Activated naive CD4-positive, alpha-beta T cell treated with anti-CD3 and anti-CD28 coated beads, Interleukin-2, amount 10 ng/mL, durations not matched to agents 7 days and 5 days (primary cell): ENCODE measurements at regions not wholly inside any gene's neighbourhood (a gene's known extent, or its start where the extent isn't known, plus 50 kb on each side); places are given as distances from the start of the nearest gene placed in this dataset.

Experiments
- CTCF ChIA-PET: fragments of 350-600 bp; sonication (Branson Sonifier 250); formaldehyde crosslinking; loops from one replicate; lab custom pipeline; 2021; ENCODE audit warnings: antibody characterized with exemption; lab: Charles Lee
- DNase-seq: peaks from one replicate; pipeline ENCODE4 v3.0.0-alpha.2; 2020
- H3K27ac Mint-ChIP-seq: one replicate; pipeline ENCODE4 v1.8.0; 2021; ENCODE audit warnings: mild to moderate bottlenecking, moderate library complexity, mixed read lengths
- H3K27me3 Mint-ChIP-seq: one replicate; pipeline ENCODE4 v1.8.0; 2021; ENCODE audit warnings: mild to moderate bottlenecking, mixed read lengths
- H3K36me3 Mint-ChIP-seq: one replicate; pipeline ENCODE4 v1.8.0; 2021; ENCODE audit warnings: mixed read lengths
- H3K4me1 Mint-ChIP-seq: one replicate; pipeline ENCODE4 v1.8.0; 2021; ENCODE audit warnings: mixed read lengths
- H3K4me3 Mint-ChIP-seq: one replicate; pipeline ENCODE4 v1.8.0; 2021; ENCODE audit warnings: mild to moderate bottlenecking, moderate library complexity, mixed read lengths
- H3K9me3 Mint-ChIP-seq: one replicate; pipeline ENCODE4 v1.8.0; 2021; ENCODE audit warnings: mixed read lengths

DNA sequence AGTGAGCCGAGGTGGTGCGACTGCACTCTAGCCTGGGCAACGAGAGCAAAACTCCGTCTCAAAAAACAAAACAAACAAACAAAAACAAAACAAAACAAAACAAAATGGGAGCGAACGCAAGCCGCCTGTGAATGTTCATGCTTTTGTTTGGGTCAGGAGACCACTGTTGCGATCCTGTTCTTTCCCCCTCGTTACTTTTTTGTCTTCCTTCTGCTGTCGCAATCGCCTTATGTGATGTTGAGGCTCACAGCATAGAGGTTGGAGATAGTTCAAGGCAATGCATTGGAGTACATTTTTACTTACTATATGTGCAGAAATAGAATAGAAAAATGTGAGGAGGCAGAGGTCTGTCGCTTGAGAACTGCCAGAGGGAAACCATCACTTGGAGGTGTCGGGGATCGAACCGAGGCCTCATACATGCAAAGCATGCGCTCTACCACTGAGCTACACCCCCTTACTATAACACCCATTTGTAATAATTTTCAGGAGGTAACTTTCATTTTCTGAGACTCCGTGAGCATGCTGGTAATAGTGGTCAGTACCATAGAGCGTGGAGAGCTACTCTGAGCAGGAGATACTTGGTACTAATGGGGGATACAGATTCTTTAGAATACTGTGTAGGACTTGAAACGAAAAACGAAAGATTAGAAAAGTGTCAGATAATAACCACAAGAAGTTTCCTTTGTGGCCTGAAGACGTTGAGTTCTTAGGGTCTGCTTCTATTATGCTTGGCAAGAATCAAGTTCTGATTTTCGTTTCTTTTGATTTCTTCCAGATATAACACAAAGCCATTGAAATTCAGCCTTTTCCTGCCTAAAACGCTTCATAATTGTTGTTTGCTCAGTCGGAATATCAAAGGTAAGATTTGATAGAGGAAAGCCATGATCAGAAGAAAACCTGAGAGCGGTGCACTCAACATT, 121.1 kb downstream of the TRIM27 start:
- Mint-ChIP-seq H3K27ac (no peak overlapping the region), H3K9me3 (no peaks in the 10 kb centered on the region), H3K4me1 (peaks cover 8% of the 10 kb centered on the region), H3K27me3 (peaks cover 63% of the 10 kb centered on the region), H3K4me3 (no peak overlapping the region), H3K36me3 (no peaks in the 10 kb centered on the region)
- DNase-seq, result no peak
- CTCF ChIA-PET, result no interaction called here

DNA sequence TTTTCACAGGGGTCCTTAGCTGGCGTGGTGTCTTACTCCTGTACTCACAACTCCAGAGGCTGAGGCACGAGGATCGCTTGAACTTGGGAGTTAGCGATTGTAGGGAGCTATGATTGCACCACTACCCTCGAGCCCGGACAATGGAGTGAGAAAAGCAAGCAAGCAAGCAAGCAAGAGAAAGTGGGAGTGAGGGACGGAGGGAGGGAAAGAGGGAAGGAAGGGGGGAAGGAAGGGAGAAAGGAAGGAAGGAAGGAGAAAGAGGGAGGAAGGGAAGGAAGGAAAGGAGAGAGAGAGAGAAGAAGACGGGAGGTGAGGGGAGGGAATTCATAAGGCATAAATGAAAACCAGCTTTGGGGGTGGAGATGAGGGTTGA, 120.5 kb downstream of the TRIM27 start:
- no peak overlapping the region for H3K27ac Mint-ChIP-seq
- H3K9me3 Mint-ChIP-seq, result no peaks in the 10 kb centered on the region
- DNase-seq, result no peak
- no peaks in the 10 kb centered on the region for H3K36me3 Mint-ChIP-seq
- CTCF ChIA-PET, result no interaction called here
- peaks cover 8% of the 10 kb centered on the region for H3K4me1 Mint-ChIP-seq
- no peak overlapping the region for H3K4me3 Mint-ChIP-seq
- H3K27me3 Mint-ChIP-seq, result peaks cover 70% of the 10 kb centered on the region

DNA sequence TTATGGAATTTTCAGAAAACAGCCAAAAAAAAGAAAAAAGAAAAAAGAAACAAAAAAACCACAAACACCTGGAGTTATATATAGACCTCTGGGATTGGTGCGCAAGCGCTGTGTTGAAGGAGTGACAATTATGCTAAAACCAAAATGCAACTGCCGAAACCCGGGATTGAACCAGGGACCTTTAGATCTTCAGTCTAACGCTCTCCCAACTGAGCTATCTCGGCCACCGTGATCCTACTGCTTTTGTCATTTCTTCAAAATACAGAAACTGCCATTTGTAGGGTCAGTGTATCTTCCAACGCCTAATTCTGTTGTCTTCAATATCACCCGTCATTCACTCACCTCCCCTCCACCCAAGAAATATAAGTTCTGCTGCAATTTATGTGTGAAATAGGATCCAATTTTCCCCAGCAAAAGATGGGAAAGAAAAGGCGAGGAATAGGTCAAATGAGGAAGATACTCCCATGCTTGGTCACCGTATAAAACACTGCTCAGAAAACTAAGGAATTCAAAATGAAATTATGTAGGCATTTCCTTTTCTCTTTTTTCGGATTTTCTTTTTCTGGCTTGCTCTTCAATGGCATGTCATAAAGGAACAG, 116.0 kb downstream of the TRIM27 start:
- no peak overlapping the region for H3K27ac Mint-ChIP-seq
- DNase-seq, result no peak
- peaks cover 85% of the 10 kb centered on the region for H3K27me3 Mint-ChIP-seq
- CTCF ChIA-PET, result no interaction called here
- peaks cover 9% of the 10 kb centered on the region for H3K4me1 Mint-ChIP-seq
- H3K4me3 Mint-ChIP-seq, result no peak overlapping the region
- H3K36me3 Mint-ChIP-seq, result peaks cover 2% of the 10 kb centered on the region
- H3K9me3 Mint-ChIP-seq, result peaks cover 4% of the 10 kb centered on the region

DNA sequence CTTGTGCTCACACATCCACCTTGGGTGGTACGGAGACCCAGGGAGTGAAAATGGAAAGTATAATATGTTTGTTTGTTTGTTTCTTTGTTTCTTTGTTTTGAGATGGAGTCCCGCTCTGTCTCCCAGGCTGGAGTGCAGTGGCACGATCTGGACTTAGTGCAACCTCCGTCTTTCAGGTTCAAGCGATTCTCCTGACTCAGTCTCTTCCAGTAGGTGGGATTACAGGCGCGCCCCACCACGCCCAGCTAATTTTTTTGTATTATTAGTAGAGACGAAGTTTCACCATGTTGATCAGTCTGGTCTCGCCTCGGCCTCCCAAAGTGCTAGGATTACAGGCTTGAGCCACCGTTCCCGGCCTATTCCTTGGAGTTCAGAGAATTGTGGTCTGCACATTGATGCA, 115.4 kb downstream of the TRIM27 start:
- DNase-seq, result no peak
- no peak overlapping the region for H3K27ac Mint-ChIP-seq
- peaks cover 4% of the 10 kb centered on the region for H3K9me3 Mint-ChIP-seq
- peaks cover 85% of the 10 kb centered on the region for H3K27me3 Mint-ChIP-seq
- no peak overlapping the region for H3K4me3 Mint-ChIP-seq
- H3K4me1 Mint-ChIP-seq, result peaks cover 7% of the 10 kb centered on the region
- H3K36me3 Mint-ChIP-seq, result peaks cover 2% of the 10 kb centered on the region
- CTCF ChIA-PET, result no interaction called here

DNA sequence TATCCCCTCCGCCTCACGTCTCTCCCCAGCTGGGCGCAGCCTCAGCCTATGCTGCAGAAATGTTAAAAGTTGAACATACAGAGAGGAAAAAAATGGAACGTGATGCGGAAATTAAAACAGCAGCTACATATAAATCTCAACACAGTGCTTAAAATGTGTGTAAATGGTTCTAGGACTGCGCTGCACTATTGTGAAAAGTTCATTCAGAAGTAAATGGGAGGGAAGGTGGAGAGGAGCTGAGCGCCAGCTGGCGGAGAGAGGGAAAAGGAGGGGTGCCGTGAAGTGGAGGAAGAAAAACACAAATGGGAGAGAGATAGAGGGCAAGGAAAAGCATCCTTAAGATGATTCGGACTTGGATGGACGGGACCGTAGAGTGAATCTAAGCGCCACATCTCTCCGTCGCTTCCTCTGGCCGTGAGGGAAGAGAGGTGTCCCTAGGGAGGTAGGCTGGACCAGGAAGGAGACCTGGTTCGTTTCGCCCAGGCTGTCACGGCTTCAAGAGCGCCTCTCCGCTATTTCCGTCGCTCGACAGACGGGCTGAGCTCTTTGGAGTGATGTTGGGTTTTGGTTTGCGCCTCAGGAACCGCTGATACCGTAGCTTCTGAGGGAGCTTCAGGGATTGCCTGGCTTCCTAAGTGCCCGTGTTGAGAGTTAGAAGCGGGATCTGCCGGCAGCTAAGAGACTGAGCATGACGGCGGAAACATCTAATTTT, 113.7 kb downstream of the TRIM27 start:
- CTCF ChIA-PET, result interaction anchor here (0.6 to 1.9 kb wide), 4 partner anchors 16 to 1558 kb away, joined by 3 to 5 read pairs (median 3); no protein-coding TSS in a partner anchor
- Mint-ChIP-seq H3K4me3 (peak overlapping the region; percentile 10), H3K36me3 (peaks cover 2% of the 10 kb centered on the region), H3K4me1 (peaks cover 10% of the 10 kb centered on the region), H3K27me3 (peaks cover 94% of the 10 kb centered on the region), H3K9me3 (peaks cover 4% of the 10 kb centered on the region), H3K27ac (peak overlapping the region; percentile 55)
- DNase-seq, result no peak

DNA sequence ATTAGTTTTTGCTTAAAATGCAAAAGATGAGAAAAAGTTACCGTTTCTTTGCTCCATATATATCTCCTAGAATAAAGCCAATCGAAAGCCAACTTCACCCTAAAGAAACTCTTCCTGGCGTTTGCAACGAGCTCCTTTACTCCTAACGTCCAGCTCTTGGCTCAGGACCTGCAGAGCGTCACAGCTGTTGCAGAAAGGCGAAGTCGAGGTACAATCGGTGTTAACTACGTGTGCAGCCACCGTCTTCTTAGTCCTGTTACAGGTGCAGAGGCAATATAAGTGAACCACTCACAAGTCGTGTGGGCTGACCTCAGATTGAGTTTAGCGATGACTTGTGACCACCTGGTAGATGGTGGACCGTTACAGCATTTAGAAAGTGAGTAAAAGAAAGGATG, 113.1 kb downstream of the TRIM27 start:
- CTCF ChIA-PET, result interaction anchor here (0.6 to 1.9 kb wide), 5 partner anchors 15 to 1559 kb away, joined by 3 to 5 read pairs (median 3); no protein-coding TSS in a partner anchor
- peaks cover 2% of the 10 kb centered on the region for H3K36me3 Mint-ChIP-seq
- H3K27me3 Mint-ChIP-seq, result peaks cover 95% of the 10 kb centered on the region

DNA sequence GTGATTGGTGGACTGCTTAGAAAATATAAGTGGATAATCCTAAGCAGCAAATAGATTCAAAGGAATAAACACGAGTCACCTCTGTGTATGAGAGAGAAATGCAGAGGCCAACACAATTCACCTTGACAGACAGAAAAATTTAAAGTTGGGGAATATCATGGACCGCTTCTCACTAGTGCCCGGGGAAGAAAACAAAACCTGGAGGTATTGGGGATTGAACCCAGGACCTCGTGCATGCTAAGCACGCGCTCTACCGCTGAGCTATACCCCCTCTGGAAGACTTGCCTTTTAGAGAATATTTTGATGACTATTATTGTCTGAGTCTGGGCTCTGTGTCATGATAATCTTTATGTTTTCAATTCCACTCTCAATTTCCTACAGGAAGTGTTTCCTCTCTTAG, 111.9 kb downstream of the TRIM27 start:
- H3K4me3 Mint-ChIP-seq, result no peak overlapping the region
- H3K9me3 Mint-ChIP-seq, result peaks cover 4% of the 10 kb centered on the region
- no peak for DNase-seq
- peaks cover 2% of the 10 kb centered on the region for H3K36me3 Mint-ChIP-seq
- peaks cover 10% of the 10 kb centered on the region for H3K4me1 Mint-ChIP-seq
- no peak overlapping the region for H3K27ac Mint-ChIP-seq
- peaks cover 98% of the 10 kb centered on the region for H3K27me3 Mint-ChIP-seq
- CTCF ChIA-PET, result interaction anchor here (1.3 to 1.9 kb wide), 2 partner anchors 14 to 132 kb away, joined by 3 to 5 read pairs; no protein-coding TSS in a partner anchor

More for the DNA sequence above, 113.1 kb downstream of the TRIM27 start:
- Mint-ChIP-seq H3K4me1 (peaks cover 10% of the 10 kb centered on the region), H3K4me3 (no peak overlapping the region), H3K9me3 (peaks cover 4% of the 10 kb centered on the region), H3K27ac (peak overlapping the region; percentile 50)
- DNase-seq, result no peak

DNA sequence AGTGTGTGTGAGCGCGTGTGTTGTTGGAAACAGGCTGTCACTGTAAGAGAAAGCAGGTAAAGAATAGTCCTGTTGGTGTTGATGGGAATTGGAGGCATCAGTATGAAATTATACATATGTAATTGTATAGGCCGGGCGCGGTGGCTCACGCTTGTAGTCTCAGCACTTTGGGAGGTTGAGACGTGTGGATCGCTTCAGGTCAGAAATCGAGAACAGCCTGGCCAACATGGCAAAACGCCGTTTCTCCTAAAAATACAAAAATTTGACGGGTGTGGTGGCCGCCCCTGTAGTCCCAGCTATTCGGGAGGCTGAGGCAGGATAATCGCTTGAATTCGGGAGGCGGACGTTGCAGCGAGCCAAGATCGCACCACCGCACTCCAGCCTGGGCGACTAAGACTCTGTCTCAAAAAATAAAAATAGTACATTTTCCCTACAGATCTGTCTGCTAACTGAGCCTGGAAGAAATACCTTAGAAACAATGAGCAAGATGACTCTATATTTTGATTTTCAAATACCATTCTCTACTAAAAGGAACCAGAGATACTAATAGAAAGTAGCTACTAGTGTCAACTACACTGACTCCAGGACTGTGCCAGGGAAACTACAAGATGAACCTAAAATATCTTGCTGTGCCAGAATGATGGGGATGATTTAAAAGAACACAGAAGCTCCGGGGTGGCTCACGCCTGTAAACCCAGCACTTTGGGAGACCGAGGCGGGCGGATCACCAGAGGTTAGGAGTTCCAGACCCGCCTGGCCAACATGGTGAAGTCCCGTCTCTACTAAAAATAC, 110.8 kb downstream of the TRIM27 start:
- CTCF ChIA-PET, result no interaction called here
- H3K27ac Mint-ChIP-seq, result peak overlapping the region; percentile 57
- no peak overlapping the region for H3K4me3 Mint-ChIP-seq
- H3K9me3 Mint-ChIP-seq, result peaks cover 4% of the 10 kb centered on the region
- H3K36me3 Mint-ChIP-seq, result peaks cover 2% of the 10 kb centered on the region
- no peak for DNase-seq
- H3K27me3 Mint-ChIP-seq, result peaks cover 100% of the 10 kb centered on the region
- H3K4me1 Mint-ChIP-seq, result peaks cover 15% of the 10 kb centered on the region

DNA sequence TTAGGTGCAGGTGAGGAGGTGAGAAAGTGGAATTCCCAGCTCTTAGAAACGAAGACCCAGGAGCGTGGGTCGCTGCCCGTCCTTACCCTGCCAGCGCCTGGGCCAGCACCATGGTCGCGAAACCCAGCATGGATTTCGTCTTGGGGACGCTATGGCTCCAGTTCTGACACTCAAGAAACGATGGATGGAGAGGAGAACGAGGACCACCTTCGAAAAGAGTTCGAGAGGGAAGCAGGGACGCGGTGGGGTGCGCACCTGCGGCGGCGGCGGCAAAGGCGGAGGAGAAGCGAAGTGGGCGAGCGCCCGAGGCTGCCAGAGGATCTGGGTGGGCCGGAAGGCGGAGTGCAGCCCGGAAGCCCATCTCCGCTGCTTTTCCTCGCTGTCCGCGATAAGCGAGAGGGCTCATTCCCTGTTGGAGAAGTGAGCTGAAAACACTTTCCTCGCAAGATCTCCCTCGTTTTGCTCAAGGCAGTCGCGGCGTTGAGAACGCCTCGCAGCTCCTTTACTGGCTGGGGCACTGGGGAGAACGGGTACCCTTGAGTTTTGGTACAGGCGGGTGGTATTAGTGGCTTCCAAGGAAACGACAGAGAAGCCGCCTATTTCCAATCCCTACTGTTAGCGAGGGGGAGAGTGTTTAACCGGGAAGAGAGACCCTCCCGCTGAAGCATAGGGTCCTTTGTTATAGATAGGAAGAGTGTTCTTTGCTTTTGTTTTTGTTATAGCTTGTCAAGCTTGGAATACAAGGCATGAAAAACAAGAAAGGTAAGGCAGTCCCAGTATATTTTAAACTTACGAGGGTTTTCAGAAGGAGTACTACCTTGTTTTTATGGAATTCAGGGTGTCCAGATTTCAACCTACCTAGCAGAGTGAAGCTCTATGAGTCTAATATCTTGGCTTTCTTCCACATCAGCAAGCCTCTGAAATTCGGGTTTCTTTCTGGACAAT, 109.5 kb downstream of the TRIM27 start:
- Mint-ChIP-seq H3K36me3 (peaks cover 2% of the 10 kb centered on the region), H3K4me3 (no peak overlapping the region), H3K27me3 (peaks cover 95% of the 10 kb centered on the region), H3K27ac (no peak overlapping the region), H3K9me3 (peaks cover 4% of the 10 kb centered on the region), H3K4me1 (peaks cover 15% of the 10 kb centered on the region)
- CTCF ChIA-PET, result interaction anchor here (0.6 kb wide), 1 partner anchor 33 kb away, joined by 3 read pairs; no protein-coding TSS in a partner anchor
- DNase-seq, result no peak

DNA sequence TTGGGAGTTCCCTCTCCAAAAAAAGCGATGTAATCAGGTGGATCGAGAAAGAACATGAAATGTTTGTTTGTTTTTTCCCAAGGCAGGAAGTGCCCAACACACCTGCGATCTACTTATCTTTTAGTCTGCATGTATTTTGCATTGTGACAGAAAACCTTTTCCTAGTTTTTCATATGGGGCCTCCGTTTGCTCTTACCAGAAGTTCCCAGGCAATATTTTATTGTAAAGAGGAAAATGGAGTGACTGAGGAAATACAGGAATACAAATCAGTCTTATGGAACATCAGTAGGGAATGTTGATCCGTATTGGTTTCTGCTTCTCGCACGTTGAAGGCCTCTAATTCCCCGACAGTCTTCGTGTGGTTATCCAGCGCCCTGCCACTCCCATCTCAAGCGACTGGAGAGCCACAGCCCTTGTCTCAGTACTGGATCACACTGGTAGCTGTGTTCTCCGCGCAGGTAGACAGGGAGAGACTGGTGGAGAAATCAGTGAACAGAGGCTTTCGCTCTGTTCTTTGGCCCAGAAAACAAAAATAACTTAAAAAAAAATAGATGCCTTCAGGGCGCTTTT, 107.4 kb downstream of the TRIM27 start:
- no peak for DNase-seq
- Mint-ChIP-seq H3K27ac (no peak overlapping the region), H3K9me3 (no peaks in the 10 kb centered on the region), H3K4me3 (no peak overlapping the region), H3K27me3 (peaks cover 85% of the 10 kb centered on the region), H3K36me3 (peaks cover 2% of the 10 kb centered on the region), H3K4me1 (peaks cover 10% of the 10 kb centered on the region)
- CTCF ChIA-PET, result no interaction called here

DNA sequence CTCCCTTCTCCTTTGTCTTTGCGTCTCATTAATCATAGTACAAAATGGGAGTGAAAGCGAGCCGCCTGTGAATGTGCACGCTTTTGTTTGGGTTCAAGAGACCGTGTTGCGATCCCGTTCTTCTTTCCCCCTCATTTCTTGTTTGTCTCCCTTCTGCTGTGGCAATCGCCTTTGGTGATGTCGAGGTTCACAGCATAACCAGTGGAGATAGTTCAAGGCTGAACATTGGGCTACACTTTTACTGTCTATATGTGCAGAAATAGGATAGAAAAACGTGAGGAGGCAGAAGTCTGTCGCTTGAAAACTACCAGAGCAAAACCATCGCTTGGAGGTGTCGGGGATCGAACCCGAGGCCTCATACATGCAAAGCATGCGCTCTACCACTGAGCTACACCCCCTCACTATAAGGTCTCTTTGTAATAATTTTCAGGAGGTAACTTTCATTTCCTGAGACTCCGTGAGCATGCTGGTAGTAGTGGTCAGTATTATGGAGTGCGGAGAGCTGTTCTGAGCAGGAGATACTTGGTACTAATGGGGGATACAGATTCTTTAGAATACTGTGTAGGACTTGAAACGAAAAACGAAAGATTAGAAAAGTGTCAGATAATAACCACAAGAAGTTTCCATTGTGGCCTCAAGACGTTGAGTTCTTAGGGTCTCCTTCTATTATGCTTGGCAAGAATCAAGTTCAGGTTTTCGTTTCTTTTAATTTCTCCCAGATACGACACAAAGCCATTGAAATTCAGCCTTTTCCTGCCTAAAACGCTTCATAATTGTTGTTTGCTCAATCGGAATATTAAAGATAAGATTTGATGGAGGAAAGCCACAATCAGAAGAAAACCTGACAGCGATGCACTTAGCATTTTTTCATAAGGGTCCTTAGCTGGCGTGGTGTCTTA, 106.6 kb downstream of the TRIM27 start:
- no peak overlapping the region for H3K27ac Mint-ChIP-seq
- peaks cover 2% of the 10 kb centered on the region for H3K36me3 Mint-ChIP-seq
- no peaks in the 10 kb centered on the region for H3K9me3 Mint-ChIP-seq
- no peak for DNase-seq
- H3K4me1 Mint-ChIP-seq, result peaks cover 10% of the 10 kb centered on the region
- CTCF ChIA-PET, result no interaction called here
- no peak overlapping the region for H3K4me3 Mint-ChIP-seq
- H3K27me3 Mint-ChIP-seq, result peaks cover 85% of the 10 kb centered on the region

DNA sequence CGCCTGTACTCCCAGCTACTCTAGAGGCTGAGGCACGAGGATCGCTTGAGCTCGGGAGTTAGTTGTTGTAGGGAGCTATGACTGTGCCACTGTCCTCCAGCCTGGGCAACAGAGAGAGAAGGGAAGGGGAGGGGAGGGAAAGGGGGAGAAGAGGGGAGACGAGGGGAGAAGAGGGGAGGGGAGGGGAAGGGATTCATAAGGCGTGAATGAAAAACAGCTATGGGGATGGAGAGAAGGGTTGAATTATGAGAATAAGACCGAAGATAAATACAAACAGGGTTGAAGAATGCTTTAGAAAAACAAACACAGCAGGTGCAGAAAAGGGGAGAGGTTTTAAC, 106.0 kb downstream of the TRIM27 start:
- Mint-ChIP-seq H3K36me3 (no peaks in the 10 kb centered on the region), H3K9me3 (no peaks in the 10 kb centered on the region), H3K27ac (no peak overlapping the region), H3K27me3 (peaks cover 83% of the 10 kb centered on the region), H3K4me1 (peaks cover 10% of the 10 kb centered on the region), H3K4me3 (no peak overlapping the region)
- CTCF ChIA-PET, result no interaction called here
- DNase-seq, result no peak
